ENCODE measurements at regions not wholly inside any gene's neighbourhood (a gene's known extent, or its start where the extent isn't known, plus 50 kb on each side); places are given as distances from the start of the nearest gene placed in this dataset.

- no peak for DNase-seq
These were observed 166.1 kb downstream of the LTN1 start for GRCh38 chr21:28826569-28826968.

- no peak for DNase-seq
These were observed 166.7 kb downstream of the LTN1 start for GRCh38 chr21:28826021-28826420.

GRCh38 chr21:28823429-28823828 lies 169.2 kb downstream of the LTN1 start:
- no peak for DNase-seq

- peak; percentile 19 for DNase-seq
These were observed 170.0 kb downstream of the LTN1 start for GRCh38 chr21:28822486-28823335.

- no peak for DNase-seq
These were observed 170.6 kb downstream of the LTN1 start for GRCh38 chr21:28822123-28822399.

DNA sequence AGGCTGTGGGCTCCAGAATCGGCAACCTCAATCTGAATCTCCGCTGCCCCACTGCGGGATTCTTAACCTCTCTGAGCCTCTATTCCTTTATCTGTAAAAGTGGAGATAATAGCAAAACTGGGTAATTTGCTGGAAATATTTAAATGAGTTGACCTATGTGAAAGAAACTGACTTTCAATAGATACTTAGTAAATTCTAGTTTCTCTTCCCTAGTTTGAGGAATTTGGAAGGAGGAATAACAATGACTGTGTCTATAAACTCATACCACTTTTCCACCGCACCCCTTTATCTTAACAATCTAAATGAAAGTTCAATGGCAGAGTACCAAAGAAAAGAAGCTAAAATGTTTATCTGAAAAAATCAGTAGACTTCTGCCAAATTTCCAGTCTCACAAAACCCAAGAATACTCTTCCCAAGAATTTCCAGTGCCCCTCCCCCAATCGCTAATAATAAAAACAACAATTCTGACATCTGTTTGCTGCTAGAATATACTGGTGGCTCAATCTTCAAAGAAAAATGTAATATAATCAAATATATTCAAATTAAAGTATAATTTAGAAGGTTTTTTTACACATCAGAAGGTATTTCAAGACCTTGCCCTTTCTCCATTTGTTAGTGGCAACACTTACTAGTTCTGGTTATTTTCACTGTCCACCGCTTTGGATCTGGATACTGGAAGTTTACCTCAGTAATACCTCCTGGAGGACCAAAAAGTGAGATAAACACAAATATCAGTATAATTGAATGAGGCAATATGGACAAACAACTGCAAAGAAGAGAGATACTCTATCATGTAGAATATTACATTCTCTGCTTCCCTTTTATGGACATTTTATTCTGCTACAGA lies 171.2 kb downstream of the LTN1 start:
- no peak for DNase-seq

DNA sequence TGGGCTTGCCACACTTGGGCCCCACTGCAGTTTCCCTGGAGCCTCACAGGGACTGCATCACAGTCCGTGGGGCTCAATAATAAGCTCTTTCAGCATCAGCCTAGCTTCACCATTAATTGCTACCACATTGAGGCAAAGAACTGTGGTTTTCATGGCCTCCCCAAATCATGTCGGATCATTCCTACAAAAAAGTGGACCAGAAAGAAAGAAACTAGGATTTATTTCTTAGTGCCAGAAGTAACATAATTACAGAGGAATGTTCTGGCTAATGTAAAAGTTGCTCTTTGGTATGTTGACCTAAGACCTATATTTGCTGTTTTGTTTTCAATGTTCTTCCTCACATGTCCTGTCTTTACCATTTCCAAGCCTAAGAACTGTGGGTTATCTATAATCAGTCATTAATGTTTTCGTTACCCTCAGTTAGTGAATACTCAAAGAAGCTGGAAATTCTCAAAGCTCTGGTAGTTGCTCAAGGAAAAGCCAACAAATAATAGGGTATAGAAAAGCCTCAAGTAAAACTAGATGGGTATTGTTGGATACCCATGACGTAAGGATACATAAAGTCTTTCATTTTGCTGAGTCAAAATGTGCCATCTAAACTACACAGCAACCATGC lies 173.9 kb downstream of the LTN1 start:
- no peak for DNase-seq

DNA sequence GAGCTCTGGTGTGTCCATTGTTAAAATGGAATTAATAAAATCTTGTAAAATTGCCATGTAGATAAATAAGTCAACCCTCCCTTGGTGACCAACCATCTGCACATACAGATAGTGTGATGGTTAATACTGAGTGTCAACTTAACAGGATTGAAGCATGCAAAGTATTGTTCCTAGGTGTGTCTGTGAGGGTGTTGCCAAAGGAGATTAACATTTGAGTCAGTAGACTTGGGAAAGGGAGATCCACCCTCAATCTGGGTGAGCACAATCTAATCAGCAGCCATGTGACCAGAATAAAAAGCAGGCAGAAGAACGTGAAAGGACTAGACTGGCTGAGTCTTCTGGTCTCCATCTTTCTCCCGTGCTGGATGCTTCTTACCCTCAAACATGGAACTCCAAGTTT lies 174.8 kb downstream of the LTN1 start:
- no peak for DNase-seq

- no peak for DNase-seq
These were observed 180.8 kb downstream of the LTN1 start for GRCh38 chr21:28811860-28812259.

- no peak for DNase-seq
These were observed 181.7 kb downstream of the LTN1 start for GRCh38 chr21:28810826-28811524.

DNA sequence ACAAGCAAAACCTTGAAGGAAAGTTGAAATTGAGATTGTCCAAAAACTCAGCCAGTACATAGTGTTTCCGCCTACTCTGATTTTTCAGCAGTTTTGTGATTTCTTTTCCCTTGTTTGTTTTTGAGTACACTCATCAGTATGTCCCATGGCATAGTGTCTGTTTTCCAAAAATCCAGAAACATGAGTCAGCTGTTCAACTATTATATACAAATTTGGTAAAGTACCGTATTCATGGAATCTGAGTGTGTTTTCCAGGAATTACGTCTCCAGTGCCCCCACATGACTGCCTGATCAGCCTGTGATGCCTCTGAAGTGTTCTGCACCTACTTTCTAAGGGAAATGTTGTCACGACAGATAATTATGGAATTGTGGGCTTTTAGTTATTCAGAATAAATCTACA lies 186.8 kb downstream of the LTN1 start:
- no peak for DNase-seq

GRCh38 chr21:28804089-28804670 lies 188.5 kb downstream of the LTN1 start:
- DNase-seq, result no peak

DNA sequence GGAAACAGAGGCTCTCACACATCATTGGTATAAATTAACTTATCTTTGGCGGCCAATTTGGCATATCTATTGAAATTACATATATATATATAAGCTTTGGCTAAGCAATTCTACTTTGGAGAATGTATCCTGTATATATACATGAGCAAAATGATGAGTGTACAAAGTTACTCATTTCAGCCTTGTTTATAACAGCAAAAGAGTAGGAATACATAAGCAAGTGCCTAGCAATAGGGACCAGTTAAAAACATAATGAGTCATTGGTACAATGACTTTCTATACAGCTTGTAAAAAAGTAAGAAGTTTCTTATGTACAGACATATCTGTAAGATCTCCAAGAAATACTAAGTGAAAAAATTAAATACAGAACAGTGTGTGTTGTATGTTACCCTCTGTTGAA lies 190.8 kb downstream of the LTN1 start:
- no peak for DNase-seq

GRCh38 chr21:28799926-28800325 lies 192.8 kb downstream of the LTN1 start:
- DNase-seq, result no peak

- no peak for DNase-seq
These were observed 193.9 kb downstream of the LTN1 start for GRCh38 chr21:28798798-28799197.

DNA sequence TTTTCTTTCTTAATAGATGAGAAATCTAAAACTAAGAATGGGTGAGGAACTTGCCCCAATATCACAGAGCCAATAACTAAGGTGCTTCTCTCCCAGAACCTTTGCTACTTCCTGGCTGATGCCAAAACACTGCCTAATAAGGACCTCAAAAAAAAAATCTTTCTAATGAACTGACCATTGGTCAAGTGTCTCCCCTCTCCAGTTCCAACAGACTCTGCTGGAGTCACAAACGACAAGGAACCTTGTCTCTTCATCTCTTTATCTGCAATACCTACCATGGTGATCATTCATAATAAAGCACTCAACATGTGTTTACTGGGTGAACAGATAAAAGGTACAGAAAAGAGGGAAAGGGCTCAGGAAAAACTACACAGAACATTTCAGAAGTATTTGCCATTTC lies 197.4 kb downstream of the LTN1 start:
- DNase-seq, result no peak

DNA sequence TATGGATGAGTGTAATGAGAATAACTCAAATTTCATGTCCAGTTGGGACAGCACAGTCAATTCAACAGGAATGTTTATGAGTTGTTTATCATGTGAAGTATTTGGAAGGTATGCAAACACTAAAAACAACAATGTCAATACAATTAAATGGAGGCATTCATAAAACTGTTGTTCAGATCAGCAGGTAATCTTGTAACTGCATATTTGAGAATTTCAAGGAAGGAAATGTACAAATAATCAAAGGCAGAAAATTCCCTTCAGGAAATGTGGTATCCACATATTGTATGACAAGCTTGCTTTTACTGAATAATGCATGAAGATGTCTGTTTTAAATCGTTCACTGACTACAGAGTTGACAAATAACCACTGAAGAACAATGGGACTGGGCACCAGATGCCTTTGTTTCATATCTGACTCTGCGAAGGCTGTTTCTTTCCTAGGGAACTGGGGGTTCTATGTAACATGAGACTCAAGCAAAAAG lies 198.3 kb downstream of the LTN1 start:
- DNase-seq, result no peak

DNA sequence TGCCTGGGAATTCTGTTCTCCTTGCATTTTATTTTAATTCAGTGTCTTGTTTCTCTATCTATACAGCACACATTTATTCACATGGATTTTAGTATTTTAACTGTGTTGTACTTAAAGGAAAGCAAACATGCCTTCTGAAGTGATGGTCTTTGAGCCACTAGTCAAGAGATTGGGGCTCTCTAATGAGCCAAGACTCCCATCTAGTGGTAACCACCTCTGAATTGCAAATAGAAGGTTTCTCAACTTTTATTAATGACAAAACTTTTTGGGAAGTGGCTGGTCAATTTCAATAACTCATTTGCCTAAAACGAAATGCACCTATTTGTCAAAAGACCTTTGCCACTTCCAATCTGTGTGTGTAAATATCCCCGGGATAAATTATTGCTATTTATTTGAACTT lies 199.6 kb downstream of the LTN1 start:
- no peak for DNase-seq

DNA sequence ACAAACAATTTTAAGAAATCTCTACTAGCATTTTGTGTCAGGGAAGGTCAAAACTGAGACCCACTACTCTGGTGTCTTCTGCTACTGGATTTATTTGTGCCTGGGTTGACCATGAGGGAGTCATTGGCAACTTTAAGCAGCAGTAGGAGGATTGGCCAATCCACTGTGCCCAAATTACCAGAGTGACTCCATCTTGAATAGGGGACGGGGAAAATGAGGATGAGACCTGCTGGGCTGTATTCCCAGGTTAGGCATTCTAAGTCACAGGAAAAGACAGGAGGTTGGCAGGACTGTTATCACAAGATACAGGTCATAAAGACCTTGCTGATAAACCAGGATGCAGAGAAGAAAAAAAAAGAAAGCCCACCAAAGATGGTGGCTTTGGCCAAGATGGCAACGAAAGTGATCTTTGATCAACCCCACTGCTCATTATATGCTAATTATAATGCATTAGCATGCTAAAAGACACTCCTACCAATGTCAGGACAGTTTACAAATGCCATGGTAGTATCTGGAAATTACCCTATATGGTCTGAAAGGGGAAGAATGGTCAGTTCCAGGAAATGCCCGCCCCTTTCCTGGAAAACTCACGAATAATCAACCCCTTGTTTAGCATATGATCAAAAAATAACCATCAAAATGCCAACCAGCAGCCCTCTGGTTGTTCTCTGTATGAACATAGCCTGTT lies 200.9 kb downstream of the LTN1 start:
- no peak for DNase-seq

- DNase-seq, result no peak
These were observed 202.3 kb downstream of the LTN1 start for GRCh38 chr21:28790335-28790734.

GRCh38 chr21:28789523-28789922 lies 203.2 kb downstream of the LTN1 start:
- no peak for DNase-seq

- DNase-seq, result no peak
These were observed 204.6 kb downstream of the LTN1 start for GRCh38 chr21:28788030-28788429.
